ENCODE measurements at regions not wholly inside any gene's neighbourhood (a gene's known extent, or its start where the extent isn't known, plus 50 kb on each side); places are given as distances from the start of the nearest gene placed in this dataset.
A peak's percentile ranks its signal among the peaks of the same experiment; 100 is the strongest.

- Histone ChIP-seq H3K36me3 (no peaks in the 10 kb centered on the region), H3K9me3 (no peaks in the 10 kb centered on the region), H3K4me1 (peaks cover 8 to 22% of the 10 kb centered on the region in 2 donors), H3K4me3 (no peak overlapping the region), H3K27me3 (no peaks in the 10 kb centered on the region), H3K27ac (no peak overlapping the region)
- TF ChIP-seq CTCF (IDR thresholded peaks at IDR 0.05), result no peak
- intact Hi-C loops (cut with DNase I), result no loop called here
- DNase-seq, result peak in 1 of 4 donors; percentile 77
- ATAC-seq, result no peak
Observed at GRCh38 chr13:26965952-26966700, 205.5 kb downstream of the USP12 start.

GRCh38 chr13:26964278-26965250 lies 204.0 kb upstream of the GPR12 start:
- DNase-seq, result peak in 1 of 4 donors; percentile 66

GRCh38 chr13:26962671-26963070 lies 202.1 kb upstream of the GPR12 start:
- Histone ChIP-seq H3K36me3 (no peaks in the 10 kb centered on the region), H3K4me1 (peaks cover 0 to 16% of the 10 kb centered on the region in 2 donors), H3K27ac (peak overlapping the region; percentile 61 to 73), H3K27me3 (no peaks in the 10 kb centered on the region), H3K9me3 (no peaks in the 10 kb centered on the region), H3K4me3 (no peak overlapping the region)
- peak; percentile 7 for ATAC-seq
- intact Hi-C loops (cut with DNase I), result no loop called here
- DNase-seq, result no peak
- no peak for TF ChIP-seq CTCF (IDR thresholded peaks at IDR 0.05)

More at GRCh38 chr13:26964278-26965250, 204.0 kb upstream of the GPR12 start:
- H3K4me1 ChIP-seq, result peaks cover 8 to 22% of the 10 kb centered on the region in 2 donors
- H3K27me3 ChIP-seq, result no peaks in the 10 kb centered on the region
- no peak overlapping the region for H3K4me3 ChIP-seq
- peak overlapping the region; percentile 15 to 19 for H3K27ac ChIP-seq
- no peak for TF ChIP-seq CTCF (IDR thresholded peaks at IDR 0.05)
- ATAC-seq, result peak; percentile 52
- no peaks in the 10 kb centered on the region for H3K9me3 ChIP-seq
- H3K36me3 ChIP-seq, result no peaks in the 10 kb centered on the region
- intact Hi-C loops (cut with DNase I), result no loop called here

- DNase-seq, result peak in 2 of 4 donors; percentile 71 to 87
- ATAC-seq, result peak; percentile 89
- H3K27ac ChIP-seq, result peak overlapping the region; percentile 61 to 73
Observed at GRCh38 chr13:26961890-26962615, 201.5 kb upstream of the GPR12 start.

More at GRCh38 chr13:26961890-26962615, 201.5 kb upstream of the GPR12 start:
- TF ChIP-seq CTCF (IDR thresholded peaks at IDR 0.05), result no peak
- Histone ChIP-seq H3K4me3 (no peak overlapping the region), H3K36me3 (no peaks in the 10 kb centered on the region), H3K27me3 (no peaks in the 10 kb centered on the region), H3K4me1 (peaks cover 0 to 16% of the 10 kb centered on the region in 2 donors), H3K9me3 (no peaks in the 10 kb centered on the region)
- intact Hi-C loops (cut with DNase I), result no loop called here
